GM12872 (cell line): ENCODE measurements at regions not wholly inside any gene's neighbourhood (a gene's known extent, or its start where the extent isn't known, plus 50 kb on each side); places are given as distances from the start of the nearest gene placed in this dataset.

ENCODE experiments used
- TF ChIP-seq, protein P1 (sequence below): IDR thresholded peaks from 3 replicates; pipeline ENCODE4 v1.5.1; 2011; ENCODE audit warnings: low read depth, mild to moderate bottlenecking, low read length, moderate library complexity; ENCODE audit not compliant: insufficient read depth

DNA sequence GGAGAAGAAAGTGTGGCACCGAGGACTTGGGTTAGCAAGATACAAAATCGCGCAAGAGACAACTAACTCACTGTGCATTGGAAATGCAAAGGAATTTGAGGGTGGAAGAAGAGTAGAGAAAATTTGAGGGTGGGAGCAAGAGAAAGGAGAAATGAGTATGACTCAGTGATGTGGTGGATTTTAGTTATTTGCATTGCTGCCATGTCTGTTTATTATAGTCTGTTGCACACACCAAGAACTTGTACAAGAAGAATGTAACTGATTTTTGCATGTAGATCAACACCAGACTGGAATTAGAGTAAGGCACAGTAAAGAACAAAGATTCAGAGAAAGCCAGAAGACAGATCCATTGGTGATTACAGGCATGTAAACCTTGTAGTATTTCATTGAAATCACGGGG, 71.6 kb upstream of the SMIM36 start:
- TF ChIP-seq, protein P1, sequence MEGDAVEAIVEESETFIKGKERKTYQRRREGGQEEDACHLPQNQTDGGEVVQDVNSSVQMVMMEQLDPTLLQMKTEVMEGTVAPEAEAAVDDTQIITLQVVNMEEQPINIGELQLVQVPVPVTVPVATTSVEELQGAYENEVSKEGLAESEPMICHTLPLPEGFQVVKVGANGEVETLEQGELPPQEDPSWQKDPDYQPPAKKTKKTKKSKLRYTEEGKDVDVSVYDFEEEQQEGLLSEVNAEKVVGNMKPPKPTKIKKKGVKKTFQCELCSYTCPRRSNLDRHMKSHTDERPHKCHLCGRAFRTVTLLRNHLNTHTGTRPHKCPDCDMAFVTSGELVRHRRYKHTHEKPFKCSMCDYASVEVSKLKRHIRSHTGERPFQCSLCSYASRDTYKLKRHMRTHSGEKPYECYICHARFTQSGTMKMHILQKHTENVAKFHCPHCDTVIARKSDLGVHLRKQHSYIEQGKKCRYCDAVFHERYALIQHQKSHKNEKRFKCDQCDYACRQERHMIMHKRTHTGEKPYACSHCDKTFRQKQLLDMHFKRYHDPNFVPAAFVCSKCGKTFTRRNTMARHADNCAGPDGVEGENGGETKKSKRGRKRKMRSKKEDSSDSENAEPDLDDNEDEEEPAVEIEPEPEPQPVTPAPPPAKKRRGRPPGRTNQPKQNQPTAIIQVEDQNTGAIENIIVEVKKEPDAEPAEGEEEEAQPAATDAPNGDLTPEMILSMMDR = no peak

DNA sequence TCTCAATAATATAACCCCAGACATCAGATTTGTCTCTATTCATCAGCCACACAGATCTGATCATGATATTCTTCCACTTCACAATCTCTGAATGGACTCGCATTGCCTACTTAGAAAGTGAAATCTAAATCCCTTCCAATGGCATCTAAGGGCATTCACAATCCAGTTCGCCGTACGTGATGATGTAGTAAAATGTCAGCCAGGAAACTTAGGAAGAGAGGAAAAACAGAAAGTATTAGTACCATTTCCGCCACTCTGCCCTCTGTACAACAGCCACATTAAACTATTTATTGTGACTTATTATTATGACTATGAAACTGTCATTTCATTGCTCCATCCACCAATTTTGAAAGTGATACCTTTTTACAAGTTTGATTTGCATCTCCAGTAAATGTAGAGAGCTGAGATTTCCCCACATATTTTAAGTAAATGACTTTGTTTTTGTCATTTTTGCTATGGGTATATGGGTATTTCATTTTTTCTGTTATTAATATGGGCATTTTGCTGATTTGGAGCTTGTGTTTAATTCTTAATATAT, 69.4 kb upstream of the SMIM36 start:
- TF ChIP-seq, protein P1 = no peak

DNA sequence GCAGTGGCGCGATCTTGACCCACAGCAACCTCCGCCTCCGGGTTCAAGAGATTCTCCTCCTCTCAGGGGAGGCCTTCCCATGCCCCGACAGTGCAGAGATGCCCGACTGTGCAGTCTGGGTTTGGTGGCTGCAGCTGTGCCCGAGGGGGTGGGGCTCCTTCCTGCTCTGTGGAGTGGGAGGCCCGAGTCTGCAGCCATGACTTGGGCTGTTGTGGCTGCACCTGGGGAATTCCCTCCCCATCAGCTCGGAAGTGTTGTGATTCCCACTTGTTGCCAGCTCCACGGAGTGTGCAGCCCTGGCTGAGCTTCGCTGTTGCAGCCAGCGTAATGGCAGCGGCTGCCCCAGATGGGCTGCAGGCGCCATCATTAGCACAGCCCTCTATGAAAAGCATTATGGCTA, 66.4 kb upstream of the SMIM36 start:
- TF ChIP-seq, protein P1 = no peak

DNA sequence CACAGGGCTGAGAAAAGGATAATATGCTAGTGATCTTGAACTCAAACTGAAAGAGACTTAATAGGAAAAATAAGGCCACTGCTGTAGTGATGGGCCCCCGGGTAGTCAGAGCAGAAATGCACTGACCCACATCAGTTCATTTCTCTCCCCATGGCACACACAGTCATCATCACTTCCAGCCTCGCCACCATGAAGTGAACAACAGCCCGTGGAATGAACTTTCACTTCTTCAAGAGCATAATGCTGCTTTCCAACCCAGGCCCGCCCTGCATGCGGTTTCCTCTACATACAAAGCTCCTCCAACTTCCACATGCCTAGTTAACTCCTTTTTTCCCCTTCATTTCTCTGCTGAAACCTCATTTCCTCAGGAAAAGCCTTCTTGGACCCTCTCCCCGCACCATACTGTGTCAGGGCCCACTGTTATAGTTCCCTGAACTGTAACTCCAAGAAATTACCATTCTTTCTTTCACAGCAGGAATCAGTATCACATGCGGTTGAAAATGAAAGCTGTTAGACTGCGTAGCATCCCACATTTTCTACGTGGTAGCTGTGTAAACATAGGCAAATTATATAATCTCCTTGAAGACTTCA, 65.8 kb upstream of the SMIM36 start:
- TF ChIP-seq, protein P1 = no peak

DNA sequence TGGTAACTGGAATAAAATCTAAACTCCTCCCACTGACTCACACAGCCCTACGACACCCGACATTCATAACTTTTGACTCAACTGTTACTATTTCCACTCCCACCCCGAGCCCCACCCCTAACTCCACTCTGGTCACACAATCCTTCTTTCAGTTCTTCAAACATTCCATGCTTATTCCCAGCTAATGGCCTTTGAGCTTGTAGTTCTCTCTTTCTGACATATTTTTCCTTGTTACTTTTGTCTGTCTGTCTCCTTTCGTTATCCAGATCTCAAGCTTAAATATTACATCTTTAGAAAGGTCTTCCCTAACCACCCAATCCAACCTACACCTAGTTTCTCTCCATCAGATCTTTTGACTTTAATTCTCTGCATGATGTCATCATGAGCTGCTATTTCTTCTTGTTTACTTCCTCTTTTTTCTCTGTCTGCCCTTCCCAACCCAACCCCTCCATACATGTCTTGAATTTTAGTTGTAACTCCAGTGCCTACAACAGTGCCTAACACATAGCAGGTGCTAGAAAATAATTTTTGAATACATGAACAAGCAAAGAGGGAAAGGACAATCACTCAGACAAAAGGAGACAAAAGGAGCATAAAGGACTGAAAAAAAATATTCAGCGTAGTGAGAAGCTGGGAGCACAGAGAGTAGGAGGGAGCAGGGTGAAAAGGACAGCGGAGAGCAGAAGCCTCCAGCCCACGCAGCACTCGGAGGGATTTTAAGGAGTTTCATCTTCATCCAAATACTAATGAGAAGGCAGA, 65.2 kb upstream of the SMIM36 start:
- TF ChIP-seq, protein P1 = no peak

DNA sequence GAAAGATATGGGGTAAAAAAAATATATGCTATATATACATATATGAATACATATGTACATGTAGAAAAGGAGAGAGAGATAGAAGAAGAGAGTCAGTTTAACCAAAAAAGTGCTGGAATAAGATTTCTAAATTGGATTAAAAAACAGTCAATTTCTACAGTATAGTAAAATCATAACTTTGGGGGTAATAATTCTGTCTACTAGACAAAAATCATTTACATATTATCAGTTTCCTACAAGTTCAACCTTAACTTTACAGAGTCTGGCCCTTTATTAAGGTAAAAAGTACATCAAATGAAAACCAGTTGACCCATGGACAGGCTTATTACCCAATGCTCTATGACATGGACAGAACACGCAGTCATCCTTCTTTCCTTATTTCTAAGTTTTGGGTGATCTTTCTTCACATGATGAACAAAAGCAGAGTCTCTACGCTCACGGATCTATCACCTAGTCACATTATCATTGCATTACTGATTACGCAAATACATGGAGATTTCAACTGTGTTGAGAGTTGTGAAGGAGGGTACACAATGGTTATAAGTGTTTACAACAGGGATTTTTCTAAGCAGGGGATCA, 63.9 kb upstream of the SMIM36 start:
- TF ChIP-seq, protein P1 = no peak

DNA sequence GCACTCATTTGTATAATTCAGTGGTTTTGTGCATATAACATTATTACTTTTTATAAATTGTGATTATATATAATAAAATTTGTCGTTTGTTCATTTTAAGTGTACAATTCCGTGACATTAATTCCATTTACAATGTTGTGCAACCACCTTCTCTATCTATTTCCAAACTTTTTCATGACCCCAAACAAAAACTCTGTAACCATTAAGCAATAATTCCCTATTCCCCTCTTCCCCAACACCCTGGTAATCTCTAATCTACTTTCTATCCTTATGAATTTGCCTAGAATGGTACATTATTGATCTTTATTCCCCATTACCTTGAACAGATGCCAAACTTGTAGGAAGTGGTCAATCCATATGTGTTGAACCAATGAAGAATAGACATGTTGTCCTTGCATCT, 61.3 kb upstream of the SMIM36 start:
- TF ChIP-seq, protein P1 = no peak
